GM18519 (cell line): ENCODE measurements at regions not wholly inside any gene's neighbourhood (a gene's known extent, or its start where the extent isn't known, plus 50 kb on each side); places are given as distances from the start of the nearest gene placed in this dataset.

Experiments used
- ATAC-seq: cut with Tn5 transposase; IDR thresholded peaks from one replicate; pipeline ENCODE4 v1.9.1; 2021; ENCODE audit warnings: mild to moderate bottlenecking, moderate library complexity; ENCODE audit not compliant: unreplicated experiment, low FRiP score

DNA sequence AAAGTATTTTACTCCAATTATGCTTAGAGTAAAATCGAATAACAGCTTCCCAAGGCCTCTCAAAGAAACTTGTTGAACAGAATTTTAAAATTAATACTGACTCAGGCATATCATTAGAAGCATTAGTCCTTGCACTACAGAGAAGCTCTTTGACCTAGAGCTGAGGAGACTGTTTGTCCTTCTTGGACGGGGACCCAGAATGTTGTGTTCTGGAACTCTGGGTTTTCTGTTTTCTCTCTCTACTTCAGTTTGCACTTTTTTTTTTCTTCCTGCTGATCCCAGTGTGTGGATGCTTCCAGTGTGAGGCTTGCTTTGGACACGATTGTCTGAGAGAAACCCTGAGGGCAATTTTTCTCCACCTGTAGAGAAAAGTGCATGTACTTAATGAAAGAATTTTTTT lies 847.6 kb downstream of the SOCS6 start:
- no peak for ATAC-seq

DNA sequence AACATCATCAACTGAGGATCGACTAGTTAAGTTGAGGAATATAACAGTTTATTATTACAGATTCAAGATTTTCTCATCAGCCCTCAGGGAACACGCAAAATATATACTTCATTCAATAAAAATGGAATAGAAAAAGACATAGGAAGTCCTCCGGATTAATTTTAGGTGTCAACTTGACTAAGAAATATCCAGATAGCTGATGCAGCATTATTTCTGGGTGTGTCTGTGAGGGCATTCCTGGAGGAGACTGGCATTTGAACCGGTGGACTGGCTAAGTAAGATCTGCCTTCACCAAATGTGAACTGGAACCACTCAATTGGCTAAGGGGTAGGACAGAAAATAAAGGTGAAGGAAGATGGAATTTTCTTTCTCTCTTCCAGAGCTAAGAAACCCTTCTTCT lies 845.3 kb downstream of the SOCS6 start:
- ATAC-seq: no peak

DNA sequence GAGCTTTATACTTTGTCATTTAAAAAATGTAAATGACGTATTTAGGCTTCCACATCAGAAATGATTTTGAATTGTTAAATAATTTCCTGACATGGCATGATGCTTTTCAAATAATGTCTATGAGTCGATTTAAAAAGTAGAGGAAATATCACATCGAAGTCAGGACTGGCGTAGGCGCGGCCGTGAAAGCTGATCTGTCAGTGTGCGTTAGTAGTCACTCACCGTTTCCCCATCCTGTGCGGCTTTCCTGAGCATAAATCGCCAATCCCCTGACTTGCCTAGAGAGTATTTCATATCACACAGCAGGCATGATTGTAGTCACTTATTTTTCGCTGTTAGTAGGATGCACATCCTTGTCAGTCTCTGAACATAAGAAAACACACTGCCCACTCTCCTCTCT lies 843.1 kb downstream of the SOCS6 start:
- ATAC-seq: no peak

GRCh38 chr18:71130351-71130750 lies 841.5 kb downstream of the SOCS6 start:
- ATAC-seq: no peak

DNA sequence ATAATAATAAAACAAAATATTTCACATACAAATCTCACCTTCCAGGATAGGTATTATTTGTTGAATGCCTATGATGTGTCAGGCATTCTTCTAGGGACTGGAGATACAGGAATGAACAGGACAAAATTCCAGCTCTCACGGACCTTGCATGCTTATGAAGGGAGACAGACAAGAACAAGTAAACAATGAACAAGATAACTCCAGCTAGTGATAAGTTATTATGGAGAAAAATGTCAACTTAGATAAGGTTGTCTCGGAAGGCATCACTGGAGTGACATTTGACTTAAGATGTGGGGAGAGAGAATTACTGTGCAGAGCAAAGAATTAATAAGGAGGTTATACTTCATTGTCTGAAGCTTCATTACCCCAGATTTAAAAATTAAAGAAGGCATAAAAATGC lies 836.7 kb downstream of the SOCS6 start:
- no peak for ATAC-seq

DNA sequence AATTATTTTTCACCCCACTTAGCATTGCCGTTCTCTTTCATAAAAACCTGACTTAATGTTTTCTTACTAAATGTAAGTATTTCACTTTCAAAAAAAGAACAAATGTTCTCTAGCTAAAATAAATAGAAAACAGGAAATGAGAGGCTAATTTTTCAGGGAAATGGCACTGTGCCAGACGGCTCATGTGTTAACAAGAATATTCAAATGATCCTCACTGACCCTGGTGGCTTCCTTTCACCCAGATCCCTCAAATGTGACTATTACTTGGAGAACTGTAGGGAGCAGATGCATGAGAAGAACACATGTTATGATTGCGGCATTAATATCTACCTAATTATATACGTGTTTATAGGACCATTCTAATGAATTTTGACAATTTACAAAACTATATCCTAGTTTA lies 827.7 kb downstream of the SOCS6 start:
- ATAC-seq: no peak

GRCh38 chr18:71115261-71115660 lies 826.4 kb downstream of the SOCS6 start:
- ATAC-seq: no peak

- ATAC-seq: no peak
Observed at GRCh38 chr18:71114550-71115210, 825.8 kb downstream of the SOCS6 start.

DNA sequence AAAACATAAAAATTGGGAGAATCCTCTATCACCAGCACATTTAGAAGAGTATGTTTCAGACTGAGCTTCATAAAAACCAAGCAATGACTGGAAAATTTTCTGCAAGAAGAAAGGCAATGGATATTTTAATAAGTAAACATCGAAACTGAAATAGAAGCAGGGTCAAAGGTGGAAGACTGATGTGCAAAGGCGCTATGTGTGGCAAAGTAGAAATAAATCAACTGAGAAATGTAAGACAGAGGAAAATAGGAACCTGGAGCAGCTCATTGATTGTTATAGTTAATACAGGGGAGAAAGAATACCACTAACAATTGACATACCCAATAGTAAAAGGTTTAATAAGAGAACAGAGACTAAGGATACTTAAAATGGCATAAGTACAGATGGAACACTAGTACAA lies 818.4 kb downstream of the SOCS6 start:
- no peak for ATAC-seq

DNA sequence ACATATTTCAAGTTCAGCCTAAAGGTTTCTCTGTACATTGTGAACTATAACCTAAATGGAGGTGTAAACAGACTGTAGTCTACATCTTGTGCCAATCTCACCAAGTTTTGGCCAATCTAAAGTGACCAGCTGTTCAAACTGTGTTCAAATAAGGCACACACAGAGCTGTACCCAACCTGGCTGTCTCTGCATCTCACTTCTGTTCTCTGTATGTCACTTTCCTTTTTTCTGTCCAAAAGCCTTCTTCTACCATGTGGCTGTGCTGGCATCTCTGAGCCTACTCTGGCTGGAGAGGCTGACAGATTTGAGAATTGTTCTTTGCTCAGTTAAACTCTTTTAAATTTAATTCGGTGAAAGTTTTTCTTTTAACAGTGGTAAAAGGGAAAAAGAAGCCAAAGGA lies 817.9 kb downstream of the SOCS6 start:
- ATAC-seq: no peak

DNA sequence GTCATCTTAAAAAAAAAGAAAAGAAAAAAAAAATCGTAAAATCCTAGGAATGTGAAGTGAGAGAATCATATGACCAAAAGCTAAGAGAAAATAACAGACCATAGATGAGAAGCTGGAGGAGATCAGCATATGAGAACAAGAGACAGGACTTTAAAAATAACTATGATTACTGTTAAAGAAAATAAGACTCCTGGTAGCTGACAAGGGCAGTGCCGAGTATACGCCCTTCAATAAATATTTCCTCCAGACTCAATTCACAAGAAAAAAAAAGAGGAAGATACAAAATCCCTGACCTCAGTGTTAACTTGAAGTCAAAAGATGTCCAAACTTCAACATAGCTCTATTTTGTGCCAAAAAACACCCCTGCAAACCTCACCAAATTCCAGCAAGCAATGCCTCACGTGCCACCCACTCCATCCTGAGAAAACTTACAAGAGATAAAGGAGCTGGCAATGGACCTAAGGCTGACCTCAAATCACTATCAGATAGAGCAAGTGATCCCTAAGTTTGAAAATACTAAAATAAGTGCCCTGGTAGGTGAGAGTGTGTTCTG lies 817.2 kb downstream of the SOCS6 start:
- no peak for ATAC-seq

DNA sequence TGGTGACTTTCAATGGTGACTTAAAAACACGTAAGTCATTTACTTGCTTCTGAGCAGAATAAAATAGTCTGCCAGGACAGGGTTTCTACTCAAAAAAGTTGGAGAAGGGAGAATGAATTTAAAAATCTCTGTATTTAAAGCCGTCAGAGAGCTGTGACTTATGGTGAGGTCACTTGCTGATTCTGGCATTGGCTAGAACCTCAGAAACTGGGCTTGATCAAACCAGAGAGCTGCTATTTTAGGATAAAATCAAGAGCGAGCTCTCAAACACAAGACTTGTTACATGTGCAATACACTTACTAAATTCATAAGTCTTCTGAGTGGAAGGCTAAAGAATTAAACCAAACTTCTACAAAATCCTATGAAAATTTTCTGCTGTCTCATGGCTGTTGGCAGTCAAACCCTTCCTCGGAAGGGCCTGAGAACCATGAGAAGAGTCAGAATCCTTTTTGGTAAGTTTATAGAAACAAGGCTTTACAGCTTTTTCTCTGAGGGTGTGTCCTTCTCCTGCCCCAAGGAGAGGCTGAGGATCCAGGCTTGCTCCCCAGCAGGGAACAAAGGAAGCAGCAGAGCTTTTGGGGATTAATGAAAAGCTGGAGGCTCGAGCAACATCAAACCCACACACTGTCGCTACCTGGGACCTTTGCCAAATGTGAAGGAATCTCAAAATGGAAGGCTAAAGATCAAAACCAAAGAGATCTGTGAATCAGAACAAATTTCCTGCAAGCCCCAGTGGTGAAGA lies 816.4 kb downstream of the SOCS6 start:
- no peak for ATAC-seq

DNA sequence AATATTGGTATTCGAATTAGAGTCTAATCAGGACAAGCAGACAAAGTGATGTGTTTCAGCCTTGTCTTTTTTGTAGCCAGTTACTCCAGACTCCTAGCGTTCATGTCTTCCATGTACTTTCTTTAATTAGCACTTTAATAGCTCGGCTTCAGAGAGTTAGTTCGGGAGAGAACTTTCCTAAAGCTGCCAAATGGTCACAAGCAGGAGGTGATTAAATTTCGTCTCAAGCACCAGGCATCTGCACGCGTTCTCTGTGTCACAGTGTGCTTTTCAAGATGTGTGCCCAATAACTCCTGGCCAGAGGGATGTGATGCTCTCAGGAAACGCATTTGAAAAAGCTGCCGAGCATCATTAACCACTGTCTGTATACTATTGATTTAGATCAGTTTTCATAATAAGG lies 790.8 kb downstream of the SOCS6 start:
- no peak for ATAC-seq

DNA sequence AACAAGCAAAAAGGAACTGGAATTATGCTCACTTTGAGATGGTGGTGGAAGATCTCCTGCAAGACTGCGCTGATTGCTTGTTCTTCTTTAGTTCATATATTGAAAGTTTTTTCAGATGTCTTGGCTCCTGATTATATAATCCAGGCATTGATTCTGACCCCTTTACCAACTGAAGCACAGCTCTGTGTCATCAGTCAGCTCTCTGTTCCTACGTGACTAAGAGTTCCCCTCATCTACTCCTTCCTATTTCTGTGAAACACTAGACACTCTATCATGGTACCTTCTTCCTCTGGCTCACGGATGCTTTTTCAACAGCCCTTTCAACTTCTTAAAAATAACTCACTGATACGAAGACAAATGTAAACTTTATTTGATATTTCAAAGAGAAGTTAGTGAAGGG lies 788.6 kb downstream of the SOCS6 start:
- ATAC-seq: no peak

GRCh38 chr18:71075147-71075546 lies 786.3 kb downstream of the SOCS6 start:
- no peak for ATAC-seq

- ATAC-seq: no peak
Observed at GRCh38 chr18:71068338-71068737, 779.5 kb downstream of the SOCS6 start.

DNA sequence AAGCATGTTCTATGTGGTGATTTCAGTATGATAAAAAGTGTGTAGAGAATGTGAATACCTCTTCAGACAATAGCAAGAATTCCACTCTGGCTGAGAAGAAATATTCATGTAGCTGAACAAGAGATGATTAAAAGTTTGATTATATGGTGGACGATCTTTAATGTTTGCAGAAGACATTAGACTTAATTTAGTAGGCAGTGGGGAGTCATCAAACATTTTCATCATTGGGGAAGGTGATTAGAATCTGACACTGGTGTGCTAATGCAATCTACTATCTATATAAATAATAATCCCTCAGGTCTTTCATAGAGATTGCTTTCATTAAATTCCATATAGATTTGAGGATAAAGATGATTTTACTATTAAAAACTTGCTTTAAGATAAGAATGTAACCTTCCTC lies 761.0 kb downstream of the SOCS6 start:
- no peak for ATAC-seq

DNA sequence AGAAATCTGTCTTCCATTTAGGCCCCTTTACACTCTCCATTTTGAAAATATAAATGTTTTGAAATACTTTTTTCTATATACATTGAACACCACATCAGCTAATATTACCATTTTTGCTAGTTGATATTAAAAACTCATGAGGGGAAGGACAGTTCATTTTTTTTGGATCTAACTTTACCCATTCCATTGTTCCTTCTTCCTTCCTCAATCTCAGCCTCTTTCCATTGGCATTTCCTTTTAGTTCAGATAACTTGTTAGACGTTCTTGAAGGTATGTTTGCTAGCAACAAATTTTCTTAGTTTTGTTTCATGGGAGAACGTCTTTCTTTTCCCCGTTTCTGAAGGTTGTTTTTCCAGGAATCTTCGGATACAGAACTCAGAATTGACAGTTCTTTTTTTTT lies 759.0 kb downstream of the SOCS6 start:
- ATAC-seq: no peak

- ATAC-seq: no peak
Observed at GRCh38 chr18:71045331-71046065, 756.7 kb downstream of the SOCS6 start.

GRCh38 chr18:71040161-71040560 lies 751.3 kb downstream of the SOCS6 start:
- ATAC-seq: no peak

DNA sequence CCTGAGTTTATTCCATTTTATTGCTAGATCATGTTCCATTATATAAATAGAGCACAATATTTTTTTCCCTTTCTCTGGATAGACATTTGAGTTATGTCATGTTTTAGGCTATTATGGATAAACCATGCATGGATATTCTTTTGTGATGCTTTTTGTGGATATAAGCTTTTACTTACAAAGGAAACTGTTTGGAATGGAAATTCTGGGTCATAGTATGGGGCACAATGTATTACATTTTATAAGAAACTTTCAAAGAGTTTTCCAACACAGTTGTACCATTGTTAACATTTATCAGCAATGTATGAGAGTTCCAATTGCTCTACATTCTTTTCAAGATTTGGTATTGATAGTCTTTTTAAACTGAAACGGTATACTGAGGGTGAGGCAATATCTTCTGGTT lies 749.4 kb downstream of the SOCS6 start:
- no peak for ATAC-seq
